Loucy (cell line): ENCODE measurements at regions not wholly inside any gene's neighbourhood (a gene's known extent, or its start where the extent isn't known, plus 50 kb on each side); places are given as distances from the start of the nearest gene placed in this dataset.

Source experiments
- EZH2phosphoT487 ChIP-seq: fragments of 200-600 bp; IDR thresholded peaks from 2 replicates; pipeline ENCODE4 v1.6.1; 2018; ENCODE audit warnings: antibody characterized with exemption, mild to moderate bottlenecking, moderate library complexity, borderline replicate concordance
- TF ChIP-seq, protein P1 (sequence below): fragments of 200-600 bp; sonication (generic); conservative IDR thresholded peaks from 2 replicates; pipeline ENCODE4 v1.5.1; 2014; ENCODE audit warnings: mild to moderate bottlenecking, antibody characterized with exemption, low read length

DNA sequence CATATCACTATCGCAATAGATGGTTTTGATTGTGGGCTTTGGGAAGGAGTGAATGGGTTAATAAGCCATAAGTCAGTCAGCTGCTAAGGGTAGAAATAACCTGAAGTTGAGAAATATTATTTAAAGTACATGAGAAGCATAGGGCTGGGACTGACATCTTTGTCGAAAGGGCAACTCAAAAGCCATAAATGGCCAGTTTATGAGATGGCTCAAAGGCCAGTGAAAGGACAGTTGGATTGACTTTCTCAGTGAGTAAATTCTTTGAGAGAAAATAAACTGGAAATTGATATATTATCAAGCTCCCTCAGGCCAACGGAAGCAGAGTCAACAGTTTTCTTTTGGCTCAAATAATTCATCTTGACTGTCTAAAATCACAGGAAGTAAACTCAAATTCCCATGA, 419.8 kb downstream of the NSUN3 start:
- TF ChIP-seq, protein P1, sequence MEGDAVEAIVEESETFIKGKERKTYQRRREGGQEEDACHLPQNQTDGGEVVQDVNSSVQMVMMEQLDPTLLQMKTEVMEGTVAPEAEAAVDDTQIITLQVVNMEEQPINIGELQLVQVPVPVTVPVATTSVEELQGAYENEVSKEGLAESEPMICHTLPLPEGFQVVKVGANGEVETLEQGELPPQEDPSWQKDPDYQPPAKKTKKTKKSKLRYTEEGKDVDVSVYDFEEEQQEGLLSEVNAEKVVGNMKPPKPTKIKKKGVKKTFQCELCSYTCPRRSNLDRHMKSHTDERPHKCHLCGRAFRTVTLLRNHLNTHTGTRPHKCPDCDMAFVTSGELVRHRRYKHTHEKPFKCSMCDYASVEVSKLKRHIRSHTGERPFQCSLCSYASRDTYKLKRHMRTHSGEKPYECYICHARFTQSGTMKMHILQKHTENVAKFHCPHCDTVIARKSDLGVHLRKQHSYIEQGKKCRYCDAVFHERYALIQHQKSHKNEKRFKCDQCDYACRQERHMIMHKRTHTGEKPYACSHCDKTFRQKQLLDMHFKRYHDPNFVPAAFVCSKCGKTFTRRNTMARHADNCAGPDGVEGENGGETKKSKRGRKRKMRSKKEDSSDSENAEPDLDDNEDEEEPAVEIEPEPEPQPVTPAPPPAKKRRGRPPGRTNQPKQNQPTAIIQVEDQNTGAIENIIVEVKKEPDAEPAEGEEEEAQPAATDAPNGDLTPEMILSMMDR, result no peak
- no peak for TF ChIP-seq EZH2phosphoT487
